Osteocyte (in vitro differentiated cells): ENCODE measurements at regions not wholly inside any gene's neighbourhood (a gene's known extent, or its start where the extent isn't known, plus 50 kb on each side); places are given as distances from the start of the nearest gene placed in this dataset.

Experiments
- DNase-seq: peaks from one replicate; pipeline ENCODE4 v3.0.0; 2021; ENCODE audit warnings: mixed read lengths; ENCODE audit not compliant: unreplicated experiment; ENCODE audit errors: extremely low spot score
- H3K27ac Mint-ChIP-seq: one replicate; pipeline ENCODE4 v1.8.0; 2021; ENCODE audit warnings: mild to moderate bottlenecking, mixed read lengths; ENCODE audit not compliant: unreplicated experiment
- H3K27me3 Mint-ChIP-seq: one replicate; pipeline ENCODE4 v1.8.0; 2021; ENCODE audit warnings: mixed read lengths; ENCODE audit not compliant: unreplicated experiment
- H3K36me3 Mint-ChIP-seq: one replicate; pipeline ENCODE4 v1.8.0; 2021; ENCODE audit warnings: mixed read lengths; ENCODE audit not compliant: unreplicated experiment
- H3K4me1 Mint-ChIP-seq: one replicate; pipeline ENCODE4 v1.8.0; 2021; ENCODE audit warnings: mixed read lengths; ENCODE audit not compliant: unreplicated experiment
- H3K4me3 Mint-ChIP-seq: one replicate; pipeline ENCODE4 v1.8.0; 2021; ENCODE audit warnings: mild to moderate bottlenecking, moderate library complexity, mixed read lengths; ENCODE audit not compliant: unreplicated experiment
- H3K9me3 Mint-ChIP-seq: one replicate; pipeline ENCODE4 v1.8.0; 2021; ENCODE audit warnings: mixed read lengths; ENCODE audit not compliant: unreplicated experiment
- CTCF ChIP-seq: fragments of 200-600 bp; sonication (generic); IDR thresholded peaks from 2 replicates; pipeline ENCODE4 v1.5.0; 2021; ENCODE audit warnings: antibody characterized with exemption, mild to moderate bottlenecking, moderate library complexity

- no peak for TF ChIP-seq CTCF
- H3K4me1 Mint-ChIP-seq = peaks cover 71% of the 10 kb centered on the region
- DNase-seq = no peak
- H3K27ac Mint-ChIP-seq = peak overlapping the region; percentile 93
- peak overlapping the region; percentile 63 for H3K4me3 Mint-ChIP-seq
- H3K27me3 Mint-ChIP-seq = no peaks in the 10 kb centered on the region
- H3K9me3 Mint-ChIP-seq = no peaks in the 10 kb centered on the region
- H3K36me3 Mint-ChIP-seq = peaks cover 3% of the 10 kb centered on the region
Observed at GRCh38 chrX:40167233-40167849, 69.6 kb upstream of the BCOR start.

- Mint-ChIP-seq H3K9me3 (no peaks in the 10 kb centered on the region), H3K27me3 (no peaks in the 10 kb centered on the region), H3K4me3 (peak overlapping the region; percentile 63), H3K4me1 (peaks cover 68% of the 10 kb centered on the region), H3K36me3 (peaks cover 3% of the 10 kb centered on the region), H3K27ac (peak overlapping the region; percentile 93)
- no peak for DNase-seq
- TF ChIP-seq CTCF = no peak
Observed at GRCh38 chrX:40166582-40166981, 68.8 kb upstream of the BCOR start.

- H3K4me3 Mint-ChIP-seq = no peak overlapping the region
- no peak for TF ChIP-seq CTCF
- DNase-seq = no peak
- H3K27ac Mint-ChIP-seq = no peak overlapping the region
- H3K9me3 Mint-ChIP-seq = no peaks in the 10 kb centered on the region
- H3K27me3 Mint-ChIP-seq = no peaks in the 10 kb centered on the region
- peaks cover 3% of the 10 kb centered on the region for H3K36me3 Mint-ChIP-seq
- H3K4me1 Mint-ChIP-seq = peaks cover 61% of the 10 kb centered on the region
Observed at GRCh38 chrX:40165861-40166260, 68.1 kb upstream of the BCOR start.

GRCh38 chrX:40165206-40165605 is 67.4 kb upstream of the BCOR start:
- Mint-ChIP-seq H3K27me3 (no peaks in the 10 kb centered on the region), H3K36me3 (peaks cover 3% of the 10 kb centered on the region), H3K27ac (no peak overlapping the region), H3K9me3 (no peaks in the 10 kb centered on the region), H3K4me1 (peaks cover 55% of the 10 kb centered on the region), H3K4me3 (no peak overlapping the region)
- no peak for DNase-seq
- TF ChIP-seq CTCF = no peak

- peak overlapping the region; percentile 56 for H3K27ac Mint-ChIP-seq
- no peak for DNase-seq
- H3K4me1 Mint-ChIP-seq = peaks cover 50% of the 10 kb centered on the region
- no peaks in the 10 kb centered on the region for H3K27me3 Mint-ChIP-seq
- no peak for TF ChIP-seq CTCF
- no peak overlapping the region for H3K4me3 Mint-ChIP-seq
- H3K9me3 Mint-ChIP-seq = no peaks in the 10 kb centered on the region
- peaks cover 3% of the 10 kb centered on the region for H3K36me3 Mint-ChIP-seq
Observed at GRCh38 chrX:40164751-40165150, 67.0 kb upstream of the BCOR start.
